D721Med (cell line): ENCODE measurements at regions not wholly inside any gene's neighbourhood (a gene's known extent, or its start where the extent isn't known, plus 50 kb on each side); places are given as distances from the start of the nearest gene placed in this dataset.

Source experiments
- DNase-seq: peaks from one replicate; pipeline ENCODE4 v3.0.0; 2011; ENCODE audit warnings: low spot score; ENCODE audit not compliant: insufficient read length
- FAIRE-seq: peaks from 2 replicates; lab custom pipeline; 2011; peaks lifted over from hg19 to GRCh38; lab: Jason Lieb, UNC
- CTCF ChIP-seq: IDR thresholded peaks from 2 replicates; pipeline ENCODE4 v1.5.1; 2012; ENCODE audit warnings: mild to moderate bottlenecking, control low read depth; ENCODE audit not compliant: insufficient read depth; ENCODE audit errors: missing control alignments

- no peak for FAIRE-seq
- TF ChIP-seq CTCF = no peak
- no peak for DNase-seq
Measured at GRCh38 chr16:72554935-72555334, 383.0 kb upstream of the PMFBP1 start.

- no peak for TF ChIP-seq CTCF
- no peak for FAIRE-seq
- DNase-seq = no peak
Measured at GRCh38 chr16:72552654-72553053, 380.7 kb upstream of the PMFBP1 start.

GRCh38 chr16:72551649-72552048 lies 379.7 kb upstream of the PMFBP1 start:
- no peak for FAIRE-seq
- no peak for TF ChIP-seq CTCF
- no peak for DNase-seq

GRCh38 chr16:72549878-72550277 lies 377.9 kb upstream of the PMFBP1 start:
- no peak for DNase-seq
- no peak for FAIRE-seq
- no peak for TF ChIP-seq CTCF

GRCh38 chr16:72542102-72542501 lies 370.1 kb upstream of the PMFBP1 start:
- FAIRE-seq (no peak), DNase-seq (no peak)
- no peak for TF ChIP-seq CTCF

GRCh38 chr16:72537664-72538063 lies 365.7 kb upstream of the PMFBP1 start:
- FAIRE-seq (no peak), DNase-seq (no peak)
- TF ChIP-seq CTCF = no peak

- TF ChIP-seq CTCF = no peak
- no peak for DNase-seq
- FAIRE-seq = no peak
Measured at GRCh38 chr16:72536723-72537435, 364.9 kb upstream of the PMFBP1 start.
